GM18870 (cell line): ENCODE measurements at regions not wholly inside any gene's neighbourhood (a gene's known extent, or its start where the extent isn't known, plus 50 kb on each side); places are given as distances from the start of the nearest gene placed in this dataset.
A peak's percentile ranks its signal among the peaks of the same experiment; 100 is the strongest.

Source experiments
- ATAC-seq: cut with Tn5 transposase; IDR thresholded peaks from one replicate; pipeline ENCODE4 v1.9.1; 2021; ENCODE audit warnings: moderate library complexity; ENCODE audit not compliant: unreplicated experiment

- ATAC-seq = no peak
Measured at GRCh38 chr12:124726596-124727263, 136.9 kb downstream of the SCARB1 start.

GRCh38 chr12:124725597-124726237, 137.9 kb downstream of the SCARB1 start:
- no peak for ATAC-seq

- no peak for ATAC-seq
Measured at GRCh38 chr12:124725099-124725498, 138.6 kb downstream of the SCARB1 start.

- ATAC-seq = no peak
Measured at GRCh38 chr12:124722878-124723277, 140.8 kb downstream of the SCARB1 start.

- ATAC-seq = no peak
Measured at GRCh38 chr12:124721501-124722162, 142.0 kb downstream of the SCARB1 start.

GRCh38 chr12:124720681-124721500, 142.8 kb downstream of the SCARB1 start:
- no peak for ATAC-seq

GRCh38 chr12:124720004-124720680, 143.5 kb downstream of the SCARB1 start:
- ATAC-seq = no peak

- ATAC-seq = no peak
Measured at GRCh38 chr12:124719231-124719630, 144.4 kb downstream of the SCARB1 start.

- ATAC-seq = no peak
Measured at GRCh38 chr12:124718458-124718857, 145.2 kb downstream of the SCARB1 start.

GRCh38 chr12:124718036-124718435, 145.6 kb downstream of the SCARB1 start:
- ATAC-seq = no peak

GRCh38 chr12:124717318-124717717, 146.3 kb downstream of the SCARB1 start:
- ATAC-seq = no peak

GRCh38 chr12:124716208-124717130, 147.2 kb downstream of the SCARB1 start:
- ATAC-seq = no peak

- ATAC-seq = no peak
Measured at GRCh38 chr12:124715121-124715990, 147.9 kb upstream of the NCOR2 start.

GRCh38 chr12:124713436-124714082, 146.1 kb upstream of the NCOR2 start:
- ATAC-seq = peak; percentile 87

- ATAC-seq = peak; percentile 13
Measured at GRCh38 chr12:124713041-124713435, 145.6 kb upstream of the NCOR2 start.

GRCh38 chr12:124711344-124711743, 143.9 kb upstream of the NCOR2 start:
- no peak for ATAC-seq

- ATAC-seq = no peak
Measured at GRCh38 chr12:124709722-124710687, 142.6 kb upstream of the NCOR2 start.
